ENCODE measurements at regions not wholly inside any gene's neighbourhood (a gene's known extent, or its start where the extent isn't known, plus 50 kb on each side); places are given as distances from the start of the nearest gene placed in this dataset.

DNA sequence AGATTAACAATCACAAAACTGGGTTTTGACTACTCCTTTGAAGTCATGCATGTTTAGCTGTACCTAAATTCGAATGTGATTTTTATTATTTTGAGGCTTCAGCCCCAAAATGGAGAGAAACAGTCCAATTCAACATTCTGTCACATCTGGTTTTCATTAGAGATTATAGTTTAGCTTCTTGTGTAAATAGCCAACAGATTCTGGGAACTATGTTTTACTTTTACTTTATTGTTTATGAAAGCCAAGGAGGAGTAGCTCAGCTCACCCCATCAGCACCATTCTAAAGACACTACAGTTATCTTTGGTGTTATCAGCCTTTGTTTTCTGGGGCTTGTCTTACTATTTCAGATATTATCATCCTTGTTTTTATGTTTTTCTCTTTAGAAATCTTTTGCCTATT is 465.0 kb upstream of the CWC22 start:
- H3K36me3 ChIP-seq = no peaks in the 10 kb centered on the region
- 12 to 32% (median 13%) methylated on average over 1 of the region's 1 CpG for WGBS, 3 donors

GRCh38 chr2:180463608-180464007 is 456.5 kb upstream of the CWC22 start:
- H3K4me1 ChIP-seq (ENCODE audit: insufficient read depth) = no peaks in the 10 kb centered on the region
- intact Hi-C loops (cut with DNase I) = no loop called here
- no peaks in the 10 kb centered on the region for H3K36me3 ChIP-seq
- H3K27me3 ChIP-seq = no peaks in the 10 kb centered on the region
- H3K9me3 ChIP-seq = no peaks in the 10 kb centered on the region
- no peak for DNase-seq
- TF ChIP-seq EP300 (IDR thresholded peaks at IDR 0.05) (no peak), POLR2A (IDR thresholded peaks at IDR 0.05) (no peak)
- TF ChIP-seq, protein P1, sequence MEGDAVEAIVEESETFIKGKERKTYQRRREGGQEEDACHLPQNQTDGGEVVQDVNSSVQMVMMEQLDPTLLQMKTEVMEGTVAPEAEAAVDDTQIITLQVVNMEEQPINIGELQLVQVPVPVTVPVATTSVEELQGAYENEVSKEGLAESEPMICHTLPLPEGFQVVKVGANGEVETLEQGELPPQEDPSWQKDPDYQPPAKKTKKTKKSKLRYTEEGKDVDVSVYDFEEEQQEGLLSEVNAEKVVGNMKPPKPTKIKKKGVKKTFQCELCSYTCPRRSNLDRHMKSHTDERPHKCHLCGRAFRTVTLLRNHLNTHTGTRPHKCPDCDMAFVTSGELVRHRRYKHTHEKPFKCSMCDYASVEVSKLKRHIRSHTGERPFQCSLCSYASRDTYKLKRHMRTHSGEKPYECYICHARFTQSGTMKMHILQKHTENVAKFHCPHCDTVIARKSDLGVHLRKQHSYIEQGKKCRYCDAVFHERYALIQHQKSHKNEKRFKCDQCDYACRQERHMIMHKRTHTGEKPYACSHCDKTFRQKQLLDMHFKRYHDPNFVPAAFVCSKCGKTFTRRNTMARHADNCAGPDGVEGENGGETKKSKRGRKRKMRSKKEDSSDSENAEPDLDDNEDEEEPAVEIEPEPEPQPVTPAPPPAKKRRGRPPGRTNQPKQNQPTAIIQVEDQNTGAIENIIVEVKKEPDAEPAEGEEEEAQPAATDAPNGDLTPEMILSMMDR (IDR thresholded peaks at IDR 0.05) = no peak
- no peak overlapping the region for H3K27ac ChIP-seq
- H3K4me3 ChIP-seq = no peak overlapping the region

More for the DNA sequence above, 465.0 kb upstream of the CWC22 start:
- TF ChIP-seq POLR2A (IDR thresholded peaks at IDR 0.05) (no peak), EP300 (IDR thresholded peaks at IDR 0.05) (no peak)
- TF ChIP-seq, protein P1 (IDR thresholded peaks at IDR 0.05) = no peak
- Histone ChIP-seq H3K4me3 (no peak overlapping the region), H3K9me3 (no peaks in the 10 kb centered on the region), H3K27me3 (no peaks in the 10 kb centered on the region), H3K4me1 (ENCODE audit: insufficient read depth) (no peaks in the 10 kb centered on the region), H3K27ac (no peak overlapping the region)
- intact Hi-C loops (cut with DNase I) = no loop called here
- no peak for DNase-seq

DNA sequence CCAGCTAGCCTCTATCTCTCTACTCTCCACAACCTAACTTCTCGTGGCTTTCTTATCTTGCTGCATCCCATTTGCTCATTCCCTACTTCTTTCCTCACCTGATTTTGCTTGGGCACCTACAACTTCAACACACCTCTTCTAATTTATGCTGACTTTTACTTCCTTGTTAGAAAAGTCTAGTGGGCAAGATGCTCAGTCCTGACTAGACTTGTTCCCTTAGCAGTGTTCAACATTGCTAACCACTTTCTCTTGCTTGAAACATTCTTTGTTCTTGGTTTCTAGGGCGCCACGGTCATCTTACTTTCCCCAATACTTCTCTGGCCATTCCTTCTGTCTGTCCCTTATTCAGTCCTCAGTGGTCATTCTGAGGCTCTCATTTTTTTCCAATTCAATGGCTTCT is 454.7 kb upstream of the CWC22 start:
- H3K27ac ChIP-seq = no peak overlapping the region
- intact Hi-C loops (cut with DNase I) = no loop called here
- no peaks in the 10 kb centered on the region for H3K9me3 ChIP-seq
- DNase-seq = no peak
- H3K4me1 ChIP-seq (ENCODE audit: insufficient read depth) = no peaks in the 10 kb centered on the region
- H3K27me3 ChIP-seq = no peaks in the 10 kb centered on the region
- H3K36me3 ChIP-seq = no peaks in the 10 kb centered on the region
- no peak overlapping the region for H3K4me3 ChIP-seq
- WGBS, 3 donors = 89 to 97% (median 93%) methylated on average over 3 of the region's 3 CpGs
- TF ChIP-seq POLR2A (IDR thresholded peaks at IDR 0.05) (no peak), EP300 (IDR thresholded peaks at IDR 0.05) (no peak)
- TF ChIP-seq, protein P1 (IDR thresholded peaks at IDR 0.05) = no peak

DNA sequence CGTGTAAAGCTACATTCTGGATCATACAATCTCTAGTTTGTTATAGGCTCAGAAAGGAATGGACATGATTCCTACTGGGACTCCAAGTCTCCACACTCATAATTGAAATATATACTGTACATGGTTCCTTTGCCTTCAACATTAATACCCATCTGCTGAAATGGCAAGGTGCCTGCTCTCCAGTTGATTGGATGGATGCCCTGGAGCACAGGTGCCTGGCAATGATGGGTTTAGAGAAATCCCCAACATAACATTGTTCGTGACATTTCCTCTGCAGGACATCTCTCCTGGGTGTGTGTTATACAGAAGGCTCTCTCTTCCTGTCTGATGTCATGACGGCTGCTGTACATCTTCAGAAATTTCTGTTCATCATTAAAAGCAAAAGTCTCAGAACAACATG is 449.7 kb upstream of the CWC22 start:
- no peaks in the 10 kb centered on the region for H3K4me1 ChIP-seq (ENCODE audit: insufficient read depth)
- DNase-seq = no peak
- TF ChIP-seq POLR2A (IDR thresholded peaks at IDR 0.05) = no peak
- TF ChIP-seq, protein P1 (IDR thresholded peaks at IDR 0.05) = no peak
- TF ChIP-seq EP300 (IDR thresholded peaks at IDR 0.05) = no peak
- no peak overlapping the region for H3K4me3 ChIP-seq
- intact Hi-C loops (cut with DNase I) = no loop called here
- H3K27me3 ChIP-seq = no peaks in the 10 kb centered on the region
- 74 to 83% (median 75%) methylated on average over 3 of the region's 3 CpGs for WGBS, 3 donors
- no peaks in the 10 kb centered on the region for H3K36me3 ChIP-seq
- H3K27ac ChIP-seq = no peak overlapping the region
- no peaks in the 10 kb centered on the region for H3K9me3 ChIP-seq

- no peaks in the 10 kb centered on the region for H3K4me1 ChIP-seq (ENCODE audit: insufficient read depth)
- H3K4me3 ChIP-seq = no peak overlapping the region
- intact Hi-C loops (cut with DNase I) = no loop called here
- H3K27ac ChIP-seq = no peak overlapping the region
- no peak for DNase-seq
- H3K9me3 ChIP-seq = no peaks in the 10 kb centered on the region
- no peak for TF ChIP-seq EP300 (IDR thresholded peaks at IDR 0.05)
- TF ChIP-seq, protein P1 (IDR thresholded peaks at IDR 0.05) = no peak
- no peak for TF ChIP-seq POLR2A (IDR thresholded peaks at IDR 0.05)
- no peaks in the 10 kb centered on the region for H3K27me3 ChIP-seq
- H3K36me3 ChIP-seq = no peaks in the 10 kb centered on the region
These were observed 443.7 kb upstream of the CWC22 start for GRCh38 chr2:180450841-180451240.
